GM18499 (cell line): ENCODE measurements at regions not wholly inside any gene's neighbourhood (a gene's known extent, or its start where the extent isn't known, plus 50 kb on each side); places are given as distances from the start of the nearest gene placed in this dataset.

ENCODE experiments used
- ATAC-seq: cut with Tn5 transposase; IDR thresholded peaks from one replicate; pipeline ENCODE4 v1.9.1; 2021; ENCODE audit warnings: moderate number of reproducible peaks; ENCODE audit not compliant: insufficient read depth, unreplicated experiment

- ATAC-seq, result no peak
These were observed 827.1 kb downstream of the TBC1D22A start for GRCh38 chr22:47589271-47590250.

DNA sequence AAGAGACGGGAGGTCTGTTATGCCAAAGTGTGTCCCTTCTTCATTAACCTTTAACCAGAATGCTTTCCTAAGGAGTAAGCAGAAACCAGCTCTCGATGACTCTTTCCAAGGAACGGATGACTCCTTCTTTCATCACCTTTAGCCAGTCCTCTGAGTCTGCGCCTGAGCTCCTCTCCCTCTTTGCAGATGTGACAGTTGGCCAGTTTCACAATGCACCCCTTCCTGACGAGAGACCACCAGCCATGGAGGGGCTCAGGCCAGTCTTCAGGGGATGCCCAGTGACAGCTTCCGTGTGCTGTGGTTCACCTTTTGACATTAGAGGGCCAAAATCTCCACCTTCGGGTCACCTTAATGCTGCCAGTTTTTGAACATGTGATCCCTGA lies 826.1 kb downstream of the TBC1D22A start:
- no peak for ATAC-seq

DNA sequence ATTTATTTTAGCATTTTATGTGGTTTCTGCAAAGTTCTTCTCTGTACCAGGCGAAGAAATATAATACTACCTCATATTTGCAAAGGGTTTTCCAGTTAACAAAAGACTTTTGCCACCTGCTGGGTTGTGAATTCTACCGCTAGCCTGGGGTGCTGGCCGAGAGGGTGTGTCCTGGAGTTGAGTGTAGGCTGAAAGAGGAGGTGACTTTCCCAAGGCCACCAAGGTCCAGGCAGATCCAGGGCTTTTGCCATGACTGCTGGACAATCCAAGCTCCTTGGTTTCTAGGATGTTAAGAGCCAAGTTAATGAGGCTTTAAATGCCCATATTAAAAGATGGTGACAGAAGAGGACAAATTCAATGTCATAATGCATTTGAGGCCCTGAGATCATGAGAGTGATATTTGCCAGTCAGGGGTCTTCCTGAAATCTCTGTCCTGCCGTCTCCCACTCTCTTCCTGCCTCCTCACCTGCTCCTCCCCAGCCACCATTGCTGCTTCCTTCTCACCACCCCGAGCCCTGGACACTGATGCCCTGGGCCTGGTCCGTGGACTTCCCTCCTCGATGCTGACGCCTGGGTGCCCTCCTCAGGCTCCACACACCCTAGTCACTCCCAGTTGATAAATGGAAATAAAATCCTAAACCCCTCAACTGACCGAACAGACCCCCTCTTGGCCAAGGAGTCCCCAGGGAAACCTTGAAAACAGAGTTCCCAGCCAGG lies 825.6 kb downstream of the TBC1D22A start:
- no peak for ATAC-seq

- no peak for ATAC-seq
These were observed 824.9 kb downstream of the TBC1D22A start for GRCh38 chr22:47587361-47587760.

- no peak for ATAC-seq
These were observed 824.5 kb downstream of the TBC1D22A start for GRCh38 chr22:47586946-47587345.

GRCh38 chr22:47586038-47586437 lies 823.6 kb downstream of the TBC1D22A start:
- no peak for ATAC-seq

DNA sequence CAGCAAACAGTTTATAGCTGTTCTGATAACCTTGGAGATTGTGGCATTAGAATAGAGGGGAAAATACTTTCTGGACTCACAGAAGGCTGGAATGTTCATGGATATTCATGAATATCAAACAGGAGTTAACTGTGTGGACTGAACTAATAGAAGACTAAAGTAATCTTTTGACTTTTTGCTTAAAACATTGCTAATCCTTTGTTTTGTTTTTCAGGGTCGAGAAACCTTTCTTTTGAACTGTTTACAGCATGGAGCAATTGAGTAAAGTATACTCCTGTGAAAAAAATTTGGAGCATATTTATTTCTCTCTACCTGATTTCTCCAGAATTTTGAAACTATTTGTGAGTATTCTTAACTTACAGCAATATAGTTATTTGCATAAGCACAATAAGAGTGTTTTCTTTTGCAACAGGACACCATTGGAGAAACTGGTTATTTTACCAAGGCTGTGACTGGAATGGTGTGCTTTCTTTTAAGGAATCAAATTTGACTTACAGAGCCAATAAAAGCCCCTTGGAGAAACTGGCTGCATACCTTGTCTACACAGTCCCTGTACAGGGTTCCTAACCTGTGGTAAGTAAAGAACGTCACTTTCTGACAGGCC lies 821.6 kb downstream of the TBC1D22A start:
- ATAC-seq, result no peak

- no peak for ATAC-seq
These were observed 819.6 kb downstream of the TBC1D22A start for GRCh38 chr22:47582067-47582466.

DNA sequence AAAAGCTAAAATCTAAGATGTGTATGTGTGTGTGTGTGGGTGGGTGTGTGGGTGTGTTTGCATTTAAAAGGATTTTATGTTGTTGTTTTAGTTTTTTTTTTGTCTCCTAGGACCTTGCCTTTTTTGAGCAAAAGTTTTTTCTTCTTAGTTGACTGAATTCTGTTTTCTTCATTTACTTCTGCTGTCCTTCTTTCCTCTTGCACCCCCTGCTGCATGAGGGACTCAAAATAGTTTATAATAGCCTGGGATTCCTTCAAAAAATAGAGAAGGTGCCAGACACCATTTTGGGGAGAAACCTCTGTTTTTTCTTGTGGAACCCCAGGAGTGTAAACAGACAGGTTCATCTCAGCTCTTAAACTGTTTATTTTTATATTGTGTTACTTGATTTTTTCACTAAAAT lies 817.7 kb downstream of the TBC1D22A start:
- no peak for ATAC-seq

GRCh38 chr22:47576908-47577307 lies 814.5 kb downstream of the TBC1D22A start:
- no peak for ATAC-seq

DNA sequence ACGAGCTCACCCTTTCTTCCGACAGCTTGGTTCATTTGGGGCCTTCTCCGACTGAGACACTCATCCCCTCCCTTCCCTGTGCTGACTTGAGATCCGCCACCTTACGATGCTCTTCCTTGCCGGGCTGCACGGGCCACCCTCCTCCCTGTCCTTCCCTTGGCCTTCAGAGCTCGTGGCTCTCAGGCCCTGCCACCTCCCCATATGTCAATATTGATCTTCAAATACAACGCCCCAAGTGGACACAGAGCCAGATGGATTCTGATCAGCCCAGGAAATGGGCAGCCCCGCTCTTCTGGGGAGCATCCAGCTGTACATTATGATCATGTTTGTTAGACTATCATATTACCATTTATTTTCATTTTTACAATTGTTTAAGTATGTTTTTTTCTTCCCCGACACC lies 812.8 kb downstream of the TBC1D22A start:
- no peak for ATAC-seq

DNA sequence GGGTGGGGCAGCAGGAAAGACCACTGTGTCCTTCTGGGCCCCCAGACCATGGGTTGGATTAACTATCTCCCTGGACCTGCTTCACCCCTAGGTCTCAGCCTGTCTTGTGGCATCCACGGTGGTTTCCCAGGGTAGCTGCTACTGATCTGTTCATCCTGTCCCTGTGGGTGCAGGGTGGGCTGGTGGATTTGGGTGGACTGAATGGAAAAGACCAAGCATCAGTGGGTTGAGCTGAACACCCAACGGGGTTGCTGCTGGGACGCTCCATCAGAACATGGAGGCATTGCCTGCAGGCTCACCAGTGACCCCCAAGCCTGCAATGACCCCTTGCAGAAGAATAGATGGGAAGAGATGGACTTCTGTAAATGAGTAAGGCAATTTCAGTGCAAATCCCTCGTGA lies 812.1 kb downstream of the TBC1D22A start:
- no peak for ATAC-seq

DNA sequence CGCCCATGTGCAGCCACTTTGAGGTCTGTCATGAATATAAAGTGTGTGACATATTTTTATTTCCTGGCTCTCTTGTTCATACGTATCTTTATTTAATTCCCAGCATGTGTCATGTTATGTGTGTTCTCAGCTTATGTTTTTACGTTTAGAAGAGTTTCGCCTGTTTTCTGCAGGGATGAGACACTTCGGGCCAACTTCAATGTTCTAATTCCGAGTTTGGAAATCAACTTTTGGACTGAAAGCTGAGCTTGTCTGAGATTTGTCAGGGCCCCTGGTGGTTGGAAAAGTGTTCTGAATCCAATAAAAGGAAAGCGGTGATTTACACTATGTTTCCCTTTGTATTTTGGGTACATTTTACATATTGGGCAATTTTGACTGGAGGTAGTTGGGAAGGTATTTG lies 810.7 kb downstream of the TBC1D22A start:
- ATAC-seq, result no peak

DNA sequence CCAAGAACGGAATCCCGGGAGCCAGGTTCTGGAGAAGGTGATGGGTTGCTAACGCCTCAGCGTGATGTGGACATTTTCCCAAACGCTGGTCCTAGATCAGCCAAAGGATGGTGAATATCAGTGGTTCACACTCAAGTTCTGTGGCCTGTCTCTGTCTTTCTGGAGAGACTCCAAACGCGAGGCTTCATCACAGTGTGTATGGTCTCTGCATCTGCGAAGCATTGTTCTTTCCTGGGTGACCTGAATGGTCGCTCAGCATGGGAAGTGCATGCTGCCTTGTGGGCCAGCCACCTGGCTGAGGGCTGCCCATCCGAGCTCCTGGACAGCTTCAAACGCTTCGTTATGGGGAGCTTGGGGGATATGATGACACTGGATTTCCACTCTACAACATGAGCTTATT lies 810.0 kb downstream of the TBC1D22A start:
- no peak for ATAC-seq

DNA sequence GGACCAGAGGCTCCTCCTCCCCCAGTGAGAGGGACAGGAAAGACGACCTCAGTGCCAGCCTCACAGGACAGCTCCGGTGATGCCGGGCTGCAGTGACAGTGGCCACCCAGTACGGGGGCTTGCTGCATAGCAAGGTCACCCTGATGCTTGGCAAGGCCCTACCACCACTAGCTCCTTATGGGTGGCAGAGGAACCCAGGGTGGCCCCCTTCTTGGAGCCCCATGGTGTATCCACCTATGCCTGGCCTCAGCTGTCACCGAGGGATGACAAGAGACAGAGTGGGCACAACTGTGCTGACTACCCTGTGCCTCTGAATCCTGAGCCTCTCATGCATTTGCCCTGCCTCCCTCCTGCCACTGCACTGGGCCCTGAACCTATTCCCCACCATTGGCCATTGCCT lies 809.2 kb downstream of the TBC1D22A start:
- ATAC-seq, result no peak

DNA sequence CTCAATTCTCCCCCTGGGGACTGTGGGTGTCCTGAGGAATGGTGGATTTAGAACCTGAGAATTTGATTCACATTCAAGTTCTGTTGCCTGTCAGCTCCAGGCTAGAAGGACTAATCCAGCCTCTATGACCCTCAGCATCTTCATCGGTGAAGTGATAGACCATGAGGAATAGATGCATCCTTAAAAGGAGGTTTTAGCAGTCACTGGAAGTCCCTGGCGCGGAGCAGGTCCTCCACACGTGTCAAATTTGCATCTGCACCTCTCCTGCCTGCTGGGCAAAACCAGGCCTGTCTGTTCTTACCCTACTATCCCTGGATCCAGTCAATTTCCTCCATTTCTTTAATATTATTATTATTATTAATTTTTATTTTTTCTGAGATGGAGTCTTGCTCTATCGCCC lies 808.4 kb downstream of the TBC1D22A start:
- ATAC-seq, result no peak

GRCh38 chr22:47570300-47570685 lies 807.8 kb downstream of the TBC1D22A start:
- no peak for ATAC-seq

GRCh38 chr22:47569389-47570299 lies 807.2 kb downstream of the TBC1D22A start:
- no peak for ATAC-seq

DNA sequence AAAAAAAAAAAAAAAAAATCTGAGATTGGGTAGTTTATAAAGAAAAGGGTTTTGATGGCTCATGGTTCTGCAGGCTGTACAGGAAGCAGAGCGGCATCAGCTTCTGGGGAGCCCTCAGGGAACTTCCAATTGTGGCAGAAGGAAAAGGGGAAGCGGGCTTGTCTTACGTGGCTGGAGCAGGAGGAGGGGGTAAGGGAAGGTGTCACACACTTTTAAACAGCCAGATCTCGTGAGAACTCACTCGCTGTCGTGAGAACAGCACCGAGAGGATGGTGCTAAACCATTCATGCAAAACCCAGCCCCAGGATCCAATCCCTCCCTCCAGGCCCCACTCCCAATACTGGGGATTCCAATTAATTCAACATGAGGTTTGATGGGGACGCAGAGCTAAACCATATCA lies 806.2 kb downstream of the TBC1D22A start:
- ATAC-seq, result no peak
